Chondrocyte (in vitro differentiated cells): ENCODE measurements at regions not wholly inside any gene's neighbourhood (a gene's known extent, or its start where the extent isn't known, plus 50 kb on each side); places are given as distances from the start of the nearest gene placed in this dataset.

Experiments
- DNase-seq: peaks from one replicate; pipeline ENCODE4 v3.0.0; 2021; ENCODE audit warnings: mixed read lengths, low spot score
- H3K27ac Mint-ChIP-seq: one replicate; pipeline ENCODE4 v1.8.0; 2021; ENCODE audit warnings: mild to moderate bottlenecking, moderate library complexity, mixed read lengths; ENCODE audit not compliant: unreplicated experiment
- H3K27me3 Mint-ChIP-seq: 2 replicates; pipeline ENCODE4 v1.8.0; 2021; ENCODE audit warnings: low read depth, mixed read lengths
- H3K36me3 Mint-ChIP-seq: 2 replicates; pipeline ENCODE4 v1.8.0; 2021; ENCODE audit warnings: low read depth, mixed read lengths
- H3K4me1 Mint-ChIP-seq: 2 replicates; pipeline ENCODE4 v1.8.0; 2021; ENCODE audit warnings: low read depth, mild to moderate bottlenecking, mixed read lengths
- H3K4me3 Mint-ChIP-seq: one replicate; pipeline ENCODE4 v1.8.0; 2021; ENCODE audit warnings: mild to moderate bottlenecking, moderate library complexity, mixed read lengths; ENCODE audit not compliant: unreplicated experiment
- H3K9me3 Mint-ChIP-seq: 2 replicates; pipeline ENCODE4 v1.8.0; 2021; ENCODE audit warnings: low read depth, mixed read lengths
- TF ChIP-seq, protein P1 (sequence below): fragments of 200-600 bp; sonication (generic); IDR thresholded peaks from 2 replicates; pipeline ENCODE4 v1.5.0; 2021; ENCODE audit warnings: antibody characterized with exemption, mild to moderate bottlenecking, moderate library complexity

DNA sequence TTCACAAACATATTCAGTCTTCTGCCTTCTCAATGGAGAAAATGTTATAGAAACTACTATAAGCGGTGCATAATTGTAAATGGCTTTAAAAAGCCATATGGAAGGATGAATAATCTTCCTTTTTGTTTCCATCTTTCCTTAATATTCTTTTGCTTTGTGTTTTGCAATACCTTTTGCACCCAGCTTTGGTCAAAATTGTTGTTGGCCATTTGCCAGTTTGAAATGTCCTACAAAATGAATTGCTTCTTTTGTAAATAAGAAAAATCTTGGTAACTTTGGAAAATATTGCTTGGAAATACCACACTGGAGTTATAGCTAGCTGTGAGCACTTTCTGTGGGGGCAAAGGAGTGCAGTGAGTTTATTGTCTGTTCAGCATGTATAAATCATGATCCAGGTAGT is 93.5 kb upstream of the NR2F2 start:
- H3K9me3 Mint-ChIP-seq, result no peaks in the 10 kb centered on the region
- TF ChIP-seq, protein P1, sequence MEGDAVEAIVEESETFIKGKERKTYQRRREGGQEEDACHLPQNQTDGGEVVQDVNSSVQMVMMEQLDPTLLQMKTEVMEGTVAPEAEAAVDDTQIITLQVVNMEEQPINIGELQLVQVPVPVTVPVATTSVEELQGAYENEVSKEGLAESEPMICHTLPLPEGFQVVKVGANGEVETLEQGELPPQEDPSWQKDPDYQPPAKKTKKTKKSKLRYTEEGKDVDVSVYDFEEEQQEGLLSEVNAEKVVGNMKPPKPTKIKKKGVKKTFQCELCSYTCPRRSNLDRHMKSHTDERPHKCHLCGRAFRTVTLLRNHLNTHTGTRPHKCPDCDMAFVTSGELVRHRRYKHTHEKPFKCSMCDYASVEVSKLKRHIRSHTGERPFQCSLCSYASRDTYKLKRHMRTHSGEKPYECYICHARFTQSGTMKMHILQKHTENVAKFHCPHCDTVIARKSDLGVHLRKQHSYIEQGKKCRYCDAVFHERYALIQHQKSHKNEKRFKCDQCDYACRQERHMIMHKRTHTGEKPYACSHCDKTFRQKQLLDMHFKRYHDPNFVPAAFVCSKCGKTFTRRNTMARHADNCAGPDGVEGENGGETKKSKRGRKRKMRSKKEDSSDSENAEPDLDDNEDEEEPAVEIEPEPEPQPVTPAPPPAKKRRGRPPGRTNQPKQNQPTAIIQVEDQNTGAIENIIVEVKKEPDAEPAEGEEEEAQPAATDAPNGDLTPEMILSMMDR, result no peak
- no peaks in the 10 kb centered on the region for H3K36me3 Mint-ChIP-seq
- H3K4me3 Mint-ChIP-seq, result no peak overlapping the region
- H3K27ac Mint-ChIP-seq, result no peak overlapping the region
- H3K4me1 Mint-ChIP-seq, result peaks cover 11% of the 10 kb centered on the region
- DNase-seq, result no peak
- H3K27me3 Mint-ChIP-seq, result no peaks in the 10 kb centered on the region

DNA sequence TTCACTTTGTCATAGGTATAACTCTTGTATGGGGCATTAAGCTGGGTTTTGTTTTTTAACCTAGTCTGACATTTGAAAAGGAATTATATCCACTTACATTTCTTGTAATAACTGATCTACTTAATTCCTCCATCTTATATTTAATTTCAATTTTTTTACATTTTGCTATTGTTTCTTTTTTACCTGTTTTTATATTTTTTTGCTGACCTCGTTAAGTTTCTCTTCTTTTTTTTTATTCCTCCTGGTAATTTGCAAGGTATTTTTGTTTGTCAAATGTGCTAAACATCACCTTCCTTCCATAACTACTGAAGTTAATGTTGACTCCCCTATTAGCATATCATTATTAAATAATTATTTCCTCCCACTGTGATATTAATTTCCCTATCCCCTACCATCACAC is 87.7 kb upstream of the NR2F2 start:
- TF ChIP-seq, protein P1, result no peak
- no peak overlapping the region for H3K4me3 Mint-ChIP-seq

DNA sequence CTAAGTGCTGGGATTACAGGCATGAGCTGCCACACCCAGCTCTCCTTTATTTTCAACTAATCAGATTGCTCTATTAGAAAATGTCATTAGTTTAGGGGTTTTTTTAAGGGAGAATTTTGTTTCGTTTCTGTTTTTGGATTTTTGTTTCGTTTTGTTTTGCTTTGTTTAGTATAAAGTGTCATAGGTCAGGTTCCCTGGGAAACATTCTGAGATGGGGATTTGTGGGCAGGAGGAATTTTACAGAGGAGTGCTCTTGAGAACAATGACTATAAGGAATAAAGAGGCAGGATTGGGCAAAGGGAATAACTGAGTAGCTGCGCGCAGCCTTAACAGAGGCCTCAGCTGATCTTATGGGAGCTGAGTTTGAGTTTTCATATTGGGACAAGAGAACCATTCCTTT is 86.8 kb upstream of the NR2F2 start:
- TF ChIP-seq, protein P1, result no peak
- H3K9me3 Mint-ChIP-seq, result peaks cover 25% of the 10 kb centered on the region
- DNase-seq, result no peak
- no peak overlapping the region for H3K27ac Mint-ChIP-seq
- H3K4me1 Mint-ChIP-seq, result peaks cover 5% of the 10 kb centered on the region
- no peaks in the 10 kb centered on the region for H3K27me3 Mint-ChIP-seq
- peaks cover 18% of the 10 kb centered on the region for H3K36me3 Mint-ChIP-seq
- no peak overlapping the region for H3K4me3 Mint-ChIP-seq

More for the DNA sequence above, 87.7 kb upstream of the NR2F2 start:
- DNase-seq, result no peak
- peaks cover 11% of the 10 kb centered on the region for H3K36me3 Mint-ChIP-seq
- H3K9me3 Mint-ChIP-seq, result peaks cover 18% of the 10 kb centered on the region
- H3K4me1 Mint-ChIP-seq, result peaks cover under 1% of the 10 kb centered on the region
- H3K27me3 Mint-ChIP-seq, result no peaks in the 10 kb centered on the region
- no peak overlapping the region for H3K27ac Mint-ChIP-seq

DNA sequence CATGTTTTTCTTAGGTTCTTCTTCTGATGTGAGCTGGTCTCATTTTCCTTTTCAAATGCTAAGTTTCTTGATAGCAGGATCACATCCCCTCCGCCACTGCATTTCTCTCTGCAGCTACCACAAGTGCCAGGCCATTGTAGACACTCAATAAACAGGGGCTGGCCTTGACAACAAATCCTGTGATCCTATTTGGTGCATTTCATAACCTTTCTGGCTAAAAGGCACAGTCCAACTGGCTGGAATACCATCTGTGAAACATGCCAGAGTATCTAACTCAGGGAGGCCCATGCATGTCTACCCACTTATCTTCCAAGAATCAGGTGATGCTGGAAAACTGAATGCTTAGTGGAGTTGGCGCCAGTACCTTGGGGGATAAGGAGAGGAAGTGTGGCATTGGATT is 85.2 kb upstream of the NR2F2 start:
- Mint-ChIP-seq H3K9me3 (peaks cover 25% of the 10 kb centered on the region), H3K36me3 (peaks cover 18% of the 10 kb centered on the region), H3K4me3 (no peak overlapping the region), H3K27me3 (no peaks in the 10 kb centered on the region), H3K27ac (no peak overlapping the region), H3K4me1 (peaks cover 5% of the 10 kb centered on the region)
- TF ChIP-seq, protein P1, result no peak
- no peak for DNase-seq

DNA sequence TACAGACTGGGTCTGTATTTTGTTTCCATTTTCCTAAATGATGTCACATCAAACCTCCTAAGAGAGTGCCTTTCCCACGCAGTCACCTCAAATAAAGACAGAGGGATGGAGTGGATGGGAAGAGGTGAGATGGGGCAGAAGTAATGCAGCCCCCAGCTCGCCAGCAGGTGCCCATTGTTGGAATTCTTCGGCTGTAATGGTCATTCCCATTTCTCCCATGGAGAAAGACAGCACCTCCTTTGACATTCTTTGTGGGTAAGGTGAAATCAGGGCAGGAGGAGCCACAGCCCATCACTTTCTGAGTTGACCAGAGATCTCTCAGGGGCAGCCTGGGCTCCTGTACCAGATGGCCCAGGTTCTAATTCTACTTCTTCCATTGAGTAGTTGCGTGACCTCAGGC is 84.4 kb upstream of the NR2F2 start:
- H3K4me3 Mint-ChIP-seq, result no peak overlapping the region
- H3K36me3 Mint-ChIP-seq, result peaks cover 18% of the 10 kb centered on the region
- H3K4me1 Mint-ChIP-seq, result peaks cover 5% of the 10 kb centered on the region
- TF ChIP-seq, protein P1, result no peak
- H3K27ac Mint-ChIP-seq, result no peak overlapping the region
- H3K9me3 Mint-ChIP-seq, result peaks cover 25% of the 10 kb centered on the region
- H3K27me3 Mint-ChIP-seq, result no peaks in the 10 kb centered on the region
- DNase-seq, result no peak
